ENCODE measurements at regions not wholly inside any gene's neighbourhood (a gene's known extent, or its start where the extent isn't known, plus 50 kb on each side); places are given as distances from the start of the nearest gene placed in this dataset.

DNA sequence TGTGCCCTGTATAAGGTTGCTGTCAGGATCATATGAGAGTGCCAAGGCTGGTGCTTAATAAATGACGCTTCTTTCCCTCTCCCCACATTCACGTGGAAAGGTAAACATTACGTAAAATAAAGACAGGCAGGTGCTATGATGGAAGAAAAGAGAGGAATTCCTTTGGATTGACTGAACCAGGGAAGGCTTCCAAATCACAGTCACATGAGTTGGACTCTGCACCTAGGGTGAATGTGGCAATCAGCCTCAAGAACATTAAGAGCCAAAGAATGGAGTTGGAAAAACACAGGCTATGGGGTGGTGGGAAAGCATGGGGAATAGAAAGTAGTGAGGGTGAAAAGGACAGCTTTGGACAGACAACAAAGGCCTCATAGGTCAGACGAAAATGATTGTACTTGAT, 473.1 kb downstream of the VRK1 start:
- TF ChIP-seq, protein P1, sequence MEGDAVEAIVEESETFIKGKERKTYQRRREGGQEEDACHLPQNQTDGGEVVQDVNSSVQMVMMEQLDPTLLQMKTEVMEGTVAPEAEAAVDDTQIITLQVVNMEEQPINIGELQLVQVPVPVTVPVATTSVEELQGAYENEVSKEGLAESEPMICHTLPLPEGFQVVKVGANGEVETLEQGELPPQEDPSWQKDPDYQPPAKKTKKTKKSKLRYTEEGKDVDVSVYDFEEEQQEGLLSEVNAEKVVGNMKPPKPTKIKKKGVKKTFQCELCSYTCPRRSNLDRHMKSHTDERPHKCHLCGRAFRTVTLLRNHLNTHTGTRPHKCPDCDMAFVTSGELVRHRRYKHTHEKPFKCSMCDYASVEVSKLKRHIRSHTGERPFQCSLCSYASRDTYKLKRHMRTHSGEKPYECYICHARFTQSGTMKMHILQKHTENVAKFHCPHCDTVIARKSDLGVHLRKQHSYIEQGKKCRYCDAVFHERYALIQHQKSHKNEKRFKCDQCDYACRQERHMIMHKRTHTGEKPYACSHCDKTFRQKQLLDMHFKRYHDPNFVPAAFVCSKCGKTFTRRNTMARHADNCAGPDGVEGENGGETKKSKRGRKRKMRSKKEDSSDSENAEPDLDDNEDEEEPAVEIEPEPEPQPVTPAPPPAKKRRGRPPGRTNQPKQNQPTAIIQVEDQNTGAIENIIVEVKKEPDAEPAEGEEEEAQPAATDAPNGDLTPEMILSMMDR (IDR thresholded peaks at IDR 0.05) = no peak
- TF ChIP-seq POLR2A (IDR thresholded peaks at IDR 0.05) = no peak
- TF ChIP-seq POLR2AphosphoS5 (IDR thresholded peaks at IDR 0.05) = no peak
- no peak for TF ChIP-seq EP300 (IDR thresholded peaks at IDR 0.05)

All from suprapubic skin (tissue), 4 donors.